GM23248 (cell line): ENCODE measurements at regions not wholly inside any gene's neighbourhood (a gene's known extent, or its start where the extent isn't known, plus 50 kb on each side); places are given as distances from the start of the nearest gene placed in this dataset.
"Not testable (repeated sequence)": the region's sequence is repeated elsewhere in the genome, so short reads cannot be mapped to it uniquely, and the experiment has no call there.

Experiments
- DNase-seq: peaks from one replicate; pipeline ENCODE4 v3.0.0-alpha.2; 2015
- H2AFZ ChIP-seq: fragments of 200-600 bp; sonication (generic); 2 replicates; pipeline ENCODE4 v1.6.1; 2016; ENCODE audit warnings: antibody characterized with exemption
- H3F3A ChIP-seq: fragments of 200-600 bp; sonication (generic); 2 replicates; pipeline ENCODE4 v1.6.1; 2016; ENCODE audit warnings: mild to moderate bottlenecking, antibody characterized with exemption, mixed run types; ENCODE audit not compliant: insufficient read depth
- H3K27ac ChIP-seq: fragments of 200-600 bp; sonication (generic); 2 replicates; pipeline ENCODE4 v1.5.1; 2016; ENCODE audit warnings: mild to moderate bottlenecking
- H3K27me3 ChIP-seq: fragments of 200-600 bp; sonication (generic); replicated peaks from 2 replicates; pipeline ENCODE4 v1.6.1; 2016; ENCODE audit warnings: mild to moderate bottlenecking; ENCODE audit not compliant: insufficient read depth
- H3K36me3 ChIP-seq: fragments of 200-600 bp; sonication (generic); 2 replicates; pipeline ENCODE4 v1.6.1; 2016; ENCODE audit warnings: low read depth, mild to moderate bottlenecking
- H3K4me1 ChIP-seq: fragments of 200-600 bp; sonication (generic); 2 replicates; pipeline ENCODE4 v1.6.1; 2016; ENCODE audit warnings: mild to moderate bottlenecking; ENCODE audit not compliant: insufficient read depth
- H3K4me2 ChIP-seq: fragments of 200-600 bp; sonication (generic); one replicate; pipeline ENCODE4 v1.6.1; 2016; ENCODE audit warnings: mild to moderate bottlenecking; ENCODE audit not compliant: unreplicated experiment
- H3K4me3 ChIP-seq: fragments of 200-600 bp; sonication (generic); 2 replicates; pipeline ENCODE4 v1.5.1; 2016; ENCODE audit warnings: mild to moderate bottlenecking
- H3K79me2 ChIP-seq: fragments of 200-600 bp; sonication (generic); 2 replicates; pipeline ENCODE4 v1.6.1; 2016; ENCODE audit warnings: mild to moderate bottlenecking; ENCODE audit not compliant: insufficient read depth
- H3K9ac ChIP-seq: fragments of 200-600 bp; sonication (generic); 2 replicates; pipeline ENCODE4 v1.6.1; 2016; ENCODE audit warnings: mild to moderate bottlenecking
- H3K9me2 ChIP-seq: fragments of 200-600 bp; sonication (generic); 2 replicates; pipeline ENCODE4 v1.6.1; 2016; ENCODE audit warnings: mixed run types, mild to moderate bottlenecking, moderate library complexity; ENCODE audit not compliant: insufficient read depth
- H3K9me3 ChIP-seq: fragments of 200-600 bp; sonication (generic); one replicate; pipeline ENCODE4 v1.6.1; 2017; ENCODE audit warnings: low read depth
- H4K20me1 ChIP-seq: fragments of 200-600 bp; sonication (generic); 2 replicates; pipeline ENCODE4 v1.6.0; 2016; ENCODE audit not compliant: insufficient read depth
- EZH2 ChIP-seq: fragments of 200-600 bp; sonication (generic); IDR thresholded peaks from 2 replicates; pipeline ENCODE4 v1.6.1; 2018; ENCODE audit warnings: antibody characterized with exemption, mild to moderate bottlenecking; ENCODE audit not compliant: insufficient read depth, poor library complexity, severe bottlenecking
- EZH2phosphoT487 ChIP-seq: fragments of 200-600 bp; sonication (generic); IDR thresholded peaks from 2 replicates; pipeline ENCODE4 v1.6.1; 2018; ENCODE audit warnings: antibody characterized with exemption, moderate library complexity, mild to moderate bottlenecking, low read depth; ENCODE audit not compliant: insufficient read depth
- WGBS, 2 experiments: methylation state at CpG; one replicate each; pipeline ENCODE4 v1.1.6; 2015 to 2017; ENCODE audit warnings: low lambda C conversion rate in 2 of 2, low coverage in 1 of 2; ENCODE audit errors: missing lambda C conversion rate in 2 of 2; 5-methylcytosine and 5-hydroxymethylcytosine counted together
- in situ Hi-C: fragments of 300-500 bp; cut with MboI; formaldehyde crosslinking; loops from 2 replicates; pipeline ENCODE4 v1.15.0; 2020

- Histone ChIP-seq H3K4me3 (no peak overlapping the region), H2AFZ (no peak overlapping the region), H3K36me3 (no peaks in the 10 kb centered on the region), H3K9ac (no peak overlapping the region), H3K9me3 (no peaks in the 10 kb centered on the region), H3K27me3 (no peaks in the 10 kb centered on the region), H3K27ac (no peak overlapping the region), H3K79me2 (no peaks in the 10 kb centered on the region), H3K4me2 (no peak overlapping the region), H4K20me1 (no peaks in the 10 kb centered on the region), H3K9me2 (no peaks in the 10 kb centered on the region), H3K4me1 (no peaks in the 10 kb centered on the region), H3F3A (no peaks in the 10 kb centered on the region)
- WGBS, 2 experiments = 18 to 23% methylated on average over 4 of the region's 4 CpGs
- no peak for DNase-seq
- in situ Hi-C loops = no loop called here
- TF ChIP-seq EZH2 (no peak), EZH2phosphoT487 (no peak)
Observed at GRCh38 chr2:16066261-16067036, 126.1 kb downstream of the MYCN start.

DNA sequence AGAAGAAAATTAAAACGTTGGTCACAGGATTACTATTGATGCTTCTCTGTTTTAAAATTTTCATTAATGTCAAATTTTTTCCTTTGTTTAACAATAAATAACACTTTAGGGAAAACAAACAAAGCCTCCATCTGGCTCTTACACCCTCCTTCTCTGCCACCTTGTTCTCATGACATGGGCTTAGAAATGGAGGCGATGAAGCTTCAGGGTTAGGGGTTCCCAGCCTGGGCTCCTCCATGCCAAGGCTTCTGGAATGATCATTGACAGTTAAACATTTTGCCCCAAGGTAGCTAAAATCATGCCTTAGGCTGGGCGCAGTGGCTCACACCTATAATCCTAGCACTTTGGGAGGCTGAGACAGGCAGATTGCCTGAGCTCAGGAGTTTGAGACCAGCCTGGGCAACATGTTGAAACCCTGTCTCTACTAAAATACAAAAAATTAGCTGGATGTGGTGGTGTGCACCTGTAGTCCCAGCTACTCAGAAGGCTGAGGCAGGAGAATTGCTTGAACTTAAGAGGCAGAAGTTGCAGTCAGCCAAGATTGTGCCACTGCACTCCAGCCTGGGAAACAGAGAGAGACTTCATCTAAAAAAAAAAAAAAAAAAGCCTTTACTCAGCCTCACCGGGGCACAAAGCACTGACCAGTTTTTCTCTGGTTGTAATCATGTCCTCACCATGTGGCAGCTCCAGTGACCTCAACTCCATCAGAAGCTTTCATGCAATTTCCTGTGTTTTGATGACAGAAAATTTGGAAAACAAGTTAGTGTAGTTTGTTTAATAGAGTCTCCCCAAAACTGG is 125.1 kb downstream of the MYCN start:
- H3K79me2 ChIP-seq, in situ Hi-C loops, H3K9ac ChIP-seq, H3K36me3 ChIP-seq, H3K27ac ChIP-seq, H3K4me1 ChIP-seq, H3K4me3 ChIP-seq, H3K27me3 ChIP-seq, H4K20me1 ChIP-seq, H3F3A ChIP-seq, H3K9me2 ChIP-seq, H3K4me2 ChIP-seq, H3K9me3 ChIP-seq, DNase-seq, H2AFZ ChIP-seq: not testable (repeated sequence)
- WGBS, 2 experiments = 11 to 12% methylated on average over 4 of the region's 4 CpGs

- Histone ChIP-seq H3K27me3 (no peaks in the 10 kb centered on the region), H3K9ac (no peak overlapping the region), H3K4me1 (no peaks in the 10 kb centered on the region), H3K4me3 (no peak overlapping the region), H2AFZ (no peak overlapping the region), H3K4me2 (no peak overlapping the region), H3K36me3 (no peaks in the 10 kb centered on the region), H3K27ac (no peak overlapping the region), H3F3A (no peaks in the 10 kb centered on the region), H3K9me3 (no peaks in the 10 kb centered on the region), H4K20me1 (no peaks in the 10 kb centered on the region), H3K9me2 (no peaks in the 10 kb centered on the region), H3K79me2 (no peaks in the 10 kb centered on the region)
- no peak for TF ChIP-seq EZH2phosphoT487
- TF ChIP-seq EZH2 = no peak
- no peak for DNase-seq
- in situ Hi-C loops = no loop called here
- WGBS, 2 experiments = 9 to 12% methylated on average over 2 of the region's 2 CpGs
Observed at GRCh38 chr2:16064745-16065144, 124.4 kb downstream of the MYCN start.

DNA sequence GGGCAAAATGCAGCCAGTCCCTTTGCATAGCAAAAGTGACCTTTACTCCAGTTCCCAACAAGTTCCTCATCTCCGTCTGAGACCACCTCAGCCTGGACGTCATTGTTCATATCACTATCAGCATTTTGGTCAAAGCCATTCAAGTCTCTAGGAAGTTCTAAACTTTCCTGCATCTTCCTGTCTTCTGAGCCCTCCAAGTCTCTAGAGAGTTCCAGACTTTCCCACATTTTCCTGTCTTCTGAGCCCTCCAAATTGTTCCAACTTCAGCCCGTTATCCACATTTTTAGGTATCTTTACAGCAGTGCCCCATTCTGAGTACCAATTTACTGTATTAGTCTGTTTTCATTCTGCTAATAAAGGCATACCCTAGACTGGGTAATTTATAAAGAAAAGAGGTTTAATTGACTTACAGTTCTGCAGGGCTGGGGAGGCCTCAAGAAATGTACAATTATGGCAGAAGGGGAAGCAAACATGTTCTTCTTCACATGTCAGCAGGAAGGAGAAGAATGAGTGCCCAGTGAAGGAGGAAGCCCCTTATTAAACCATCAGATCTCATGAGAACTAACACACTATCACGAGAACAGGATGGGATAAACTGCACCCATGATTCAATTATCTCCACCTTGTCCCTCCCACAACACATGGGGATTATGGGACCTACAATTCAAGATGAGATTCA is 123.7 kb downstream of the MYCN start:
- Histone ChIP-seq H3K4me2 (no peak overlapping the region), H4K20me1 (no peaks in the 10 kb centered on the region), H3K4me1 (no peaks in the 10 kb centered on the region), H3K4me3 (no peak overlapping the region), H3K36me3 (no peaks in the 10 kb centered on the region), H3K27ac (no peak overlapping the region), H3K9me3 (no peaks in the 10 kb centered on the region), H3K9me2 (no peaks in the 10 kb centered on the region), H3F3A (no peaks in the 10 kb centered on the region), H2AFZ (no peak overlapping the region), H3K9ac (no peak overlapping the region), H3K27me3 (no peaks in the 10 kb centered on the region), H3K79me2 (no peaks in the 10 kb centered on the region)
- DNase-seq = no peak
- 35 to 38% methylated on average over 4 of the region's 4 CpGs for WGBS, 2 experiments
- TF ChIP-seq EZH2 = no peak
- no peak for TF ChIP-seq EZH2phosphoT487
- in situ Hi-C loops = no loop called here
